NCI-H510A treated with DMSO at 0.1 percent for 48 hours (cell line): ENCODE measurements at regions not wholly inside any gene's neighbourhood (a gene's known extent, or its start where the extent isn't known, plus 50 kb on each side); places are given as distances from the start of the nearest gene placed in this dataset.
"Not testable (repeated sequence)": the region's sequence is repeated elsewhere in the genome, so short reads cannot be mapped to it uniquely, and the experiment has no call there.

ENCODE experiments used
- DNase-seq: peaks from one replicate; lab custom pipeline; 2025; lab: John Stamatoyannopoulos, UW

- DNase-seq, result no peak
These were observed 109.3 kb downstream of the THBS2 start for GRCh38 chr6:169144356-169144755.

- peak; percentile 7 for DNase-seq
These were observed 111.2 kb downstream of the THBS2 start for GRCh38 chr6:169142538-169142844.

- DNase-seq, result peak; percentile 10
These were observed 111.7 kb downstream of the THBS2 start for GRCh38 chr6:169141671-169142537.

GRCh38 chr6:169140986-169141495 is 112.6 kb downstream of the THBS2 start:
- DNase-seq, result no peak

GRCh38 chr6:169139179-169139971 is 114.3 kb downstream of the THBS2 start:
- no peak for DNase-seq

GRCh38 chr6:169132352-169132940 is 121.2 kb downstream of the THBS2 start:
- DNase-seq, result no peak

GRCh38 chr6:169131390-169131789 is 122.3 kb downstream of the THBS2 start:
- DNase-seq, result no peak

GRCh38 chr6:169130113-169130512 is 123.5 kb downstream of the THBS2 start:
- no peak for DNase-seq

GRCh38 chr6:169121013-169121412 is 132.6 kb downstream of the THBS2 start:
- DNase-seq, result no peak

GRCh38 chr6:169119669-169120068 is 134.0 kb downstream of the THBS2 start:
- no peak for DNase-seq

GRCh38 chr6:169118346-169118830 is 135.3 kb downstream of the THBS2 start:
- DNase-seq, result no peak

GRCh38 chr6:169117663-169118062 is 136.0 kb downstream of the THBS2 start:
- no peak for DNase-seq

- DNase-seq, result no peak
These were observed 138.0 kb downstream of the THBS2 start for GRCh38 chr6:169115632-169116031.

GRCh38 chr6:169114632-169115031 is 139.0 kb downstream of the THBS2 start:
- DNase-seq, result not testable (repeated sequence)

- DNase-seq, result no peak
These were observed 140.9 kb downstream of the THBS2 start for GRCh38 chr6:169112483-169113320.

- DNase-seq, result no peak
These were observed 142.4 kb downstream of the THBS2 start for GRCh38 chr6:169111203-169111602.

GRCh38 chr6:169109411-169110220 is 144.0 kb downstream of the THBS2 start:
- DNase-seq, result no peak

- DNase-seq, result no peak
These were observed 144.9 kb downstream of the THBS2 start for GRCh38 chr6:169108753-169109152.

- no peak for DNase-seq
These were observed 147.5 kb downstream of the THBS2 start for GRCh38 chr6:169106176-169106575.

GRCh38 chr6:169101981-169102380 is 151.7 kb downstream of the THBS2 start:
- no peak for DNase-seq
